BJ (cell line): ENCODE measurements at regions not wholly inside any gene's neighbourhood (a gene's known extent, or its start where the extent isn't known, plus 50 kb on each side); places are given as distances from the start of the nearest gene placed in this dataset.

Experiments
- CTCF ChIA-PET: fragments of 350-600 bp; formaldehyde crosslinking; extraction: SDS; loops from one replicate; lab custom pipeline; 2021; ENCODE audit warnings: antibody characterized with exemption, inconsistent platforms; lab: Yijun Ruan, JAX
- POLR2A ChIA-PET: fragments of 300-600 bp; sonication (Branson Sonifier 250); formaldehyde crosslinking; extraction: SDS; loops from one replicate; lab custom pipeline; 2021; ENCODE audit warnings: antibody characterized with exemption; lab: Charles Lee
- DNase-seq: peaks from one replicate; pipeline ENCODE4 v3.0.0-alpha.2; 2011; ENCODE audit warnings: low read depth
- H3K27me3 ChIP-seq: 2 replicates; pipeline ENCODE4 v1.6.0; 2011; ENCODE audit warnings: low read length; ENCODE audit not compliant: control insufficient read depth, insufficient read depth
- H3K36me3 ChIP-seq: 2 replicates; pipeline ENCODE4 v1.5.1; 2011; ENCODE audit warnings: low read length; ENCODE audit not compliant: control insufficient read depth, insufficient read depth
- H3K4me3 ChIP-seq: 2 replicates; pipeline ENCODE4 v1.5.1; 2011; ENCODE audit warnings: low read depth, mild to moderate bottlenecking, control low read depth, low read length
- TF ChIP-seq, protein P1 (sequence below): IDR thresholded peaks from 2 replicates; pipeline ENCODE4 v1.5.1; 2011; ENCODE audit warnings: low read depth, mild to moderate bottlenecking, control low read depth, inconsistent platforms, low read length, moderate library complexity; ENCODE audit not compliant: insufficient read depth

DNA sequence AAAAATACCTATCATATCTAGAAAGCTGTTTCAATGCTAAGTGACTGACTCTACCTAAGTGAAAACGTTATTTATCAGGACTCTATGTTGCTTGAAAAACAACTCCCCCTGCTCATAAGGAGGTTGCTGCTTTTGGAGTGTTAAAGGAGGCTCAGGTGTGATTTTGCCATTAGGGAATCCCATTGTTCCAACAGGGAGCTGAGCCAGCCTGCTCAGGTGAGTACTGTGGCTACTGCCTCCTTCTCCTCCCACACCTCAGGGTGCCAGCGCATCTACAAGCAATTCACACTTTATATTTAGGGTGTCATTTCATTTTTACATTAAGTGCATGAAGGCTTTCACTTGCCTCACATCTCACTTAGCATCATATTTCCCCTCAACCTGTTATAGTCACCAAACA is 84.7 kb downstream of the SEM1 start:
- CTCF ChIA-PET = no interaction called here

DNA sequence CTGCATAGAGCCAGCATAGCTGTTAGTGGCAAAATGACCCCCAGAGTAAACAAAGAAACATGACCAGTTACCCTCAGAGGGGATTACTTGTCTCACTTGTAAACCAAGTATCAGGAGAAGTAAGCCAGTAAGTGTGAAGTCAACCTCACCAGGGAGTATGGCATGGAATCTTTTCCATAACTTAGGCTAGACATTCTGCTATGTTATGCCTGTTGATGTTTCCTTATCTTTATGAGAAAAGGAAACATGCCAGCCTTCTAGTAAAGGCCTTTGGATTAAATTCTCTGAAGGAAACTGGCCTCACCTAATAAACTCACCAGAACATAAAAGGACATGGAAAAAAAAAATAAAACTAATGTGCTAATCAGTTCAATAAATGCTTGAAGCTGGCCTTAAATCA is 87.7 kb downstream of the SEM1 start:
- CTCF ChIA-PET = no interaction called here
- H3K4me3 ChIP-seq = no peak overlapping the region
- TF ChIP-seq, protein P1, sequence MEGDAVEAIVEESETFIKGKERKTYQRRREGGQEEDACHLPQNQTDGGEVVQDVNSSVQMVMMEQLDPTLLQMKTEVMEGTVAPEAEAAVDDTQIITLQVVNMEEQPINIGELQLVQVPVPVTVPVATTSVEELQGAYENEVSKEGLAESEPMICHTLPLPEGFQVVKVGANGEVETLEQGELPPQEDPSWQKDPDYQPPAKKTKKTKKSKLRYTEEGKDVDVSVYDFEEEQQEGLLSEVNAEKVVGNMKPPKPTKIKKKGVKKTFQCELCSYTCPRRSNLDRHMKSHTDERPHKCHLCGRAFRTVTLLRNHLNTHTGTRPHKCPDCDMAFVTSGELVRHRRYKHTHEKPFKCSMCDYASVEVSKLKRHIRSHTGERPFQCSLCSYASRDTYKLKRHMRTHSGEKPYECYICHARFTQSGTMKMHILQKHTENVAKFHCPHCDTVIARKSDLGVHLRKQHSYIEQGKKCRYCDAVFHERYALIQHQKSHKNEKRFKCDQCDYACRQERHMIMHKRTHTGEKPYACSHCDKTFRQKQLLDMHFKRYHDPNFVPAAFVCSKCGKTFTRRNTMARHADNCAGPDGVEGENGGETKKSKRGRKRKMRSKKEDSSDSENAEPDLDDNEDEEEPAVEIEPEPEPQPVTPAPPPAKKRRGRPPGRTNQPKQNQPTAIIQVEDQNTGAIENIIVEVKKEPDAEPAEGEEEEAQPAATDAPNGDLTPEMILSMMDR = no peak
- DNase-seq = no peak
- H3K27me3 ChIP-seq = no peaks in the 10 kb centered on the region
- POLR2A ChIA-PET = no interaction called here
- H3K36me3 ChIP-seq = no peaks in the 10 kb centered on the region

More for the DNA sequence above, 84.7 kb downstream of the SEM1 start:
- no peak overlapping the region for H3K4me3 ChIP-seq
- H3K27me3 ChIP-seq = no peaks in the 10 kb centered on the region
- POLR2A ChIA-PET = no interaction called here
- no peak for DNase-seq
- TF ChIP-seq, protein P1 = no peak
- no peaks in the 10 kb centered on the region for H3K36me3 ChIP-seq

DNA sequence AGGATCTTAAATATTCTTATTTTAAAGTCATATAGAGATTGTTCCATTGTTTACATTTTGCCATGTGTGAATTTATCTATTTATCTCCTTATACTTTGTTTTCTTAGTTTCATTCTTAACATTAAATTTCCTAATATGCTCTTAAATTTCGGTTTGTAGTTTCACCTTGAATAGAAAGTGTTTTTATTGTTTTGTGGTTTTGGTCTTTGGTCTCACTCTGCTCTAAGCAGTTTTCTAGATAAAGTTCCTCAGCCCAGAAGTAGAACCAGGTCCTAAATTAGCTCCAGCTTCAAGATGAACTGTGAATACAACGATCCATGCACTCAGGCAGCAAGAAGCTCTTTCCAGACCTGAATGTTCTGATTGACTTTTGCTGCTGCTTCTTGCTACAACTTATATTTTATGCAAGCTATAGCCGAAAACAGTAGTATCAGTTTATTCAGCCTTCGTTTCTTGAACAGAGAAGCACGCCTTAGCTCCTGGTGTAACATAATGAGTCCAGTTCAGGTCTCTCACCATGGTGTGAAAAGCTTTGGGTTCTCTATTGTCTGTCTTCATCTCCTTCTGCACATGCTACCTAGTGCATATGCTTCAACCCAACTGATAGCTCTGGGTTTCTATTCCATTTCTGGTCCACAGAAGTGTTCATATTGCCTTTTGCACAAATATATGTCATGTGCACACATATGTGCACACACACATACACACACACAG is 95.3 kb downstream of the SEM1 start:
- TF ChIP-seq, protein P1 = no peak
- Histone ChIP-seq H3K27me3 (no peaks in the 10 kb centered on the region), H3K36me3 (no peaks in the 10 kb centered on the region), H3K4me3 (no peak overlapping the region)
- no peak for DNase-seq
- CTCF ChIA-PET = no interaction called here
- POLR2A ChIA-PET = no interaction called here

DNA sequence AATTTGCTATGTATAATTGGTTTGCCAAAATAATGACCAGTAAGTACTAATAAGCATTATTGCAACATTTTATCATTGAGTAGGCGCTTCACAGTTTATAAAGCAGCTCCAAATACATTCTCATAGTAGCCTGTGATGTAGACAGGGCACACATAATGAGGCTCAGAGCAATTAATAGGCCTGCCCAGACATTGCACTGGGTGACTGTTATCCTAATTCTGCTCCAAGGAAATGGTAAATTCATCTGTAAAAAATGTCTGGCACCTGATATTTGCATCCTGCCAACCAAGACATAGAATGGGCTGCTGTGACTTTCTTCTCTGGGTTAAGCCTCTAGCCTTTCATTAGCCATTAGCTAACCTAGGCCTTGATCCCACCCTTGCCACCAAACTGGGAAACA is 97.6 kb downstream of the SEM1 start:
- Histone ChIP-seq H3K4me3 (no peak overlapping the region), H3K27me3 (no peaks in the 10 kb centered on the region), H3K36me3 (no peaks in the 10 kb centered on the region)
- TF ChIP-seq, protein P1 = no peak
- DNase-seq = no peak
- CTCF ChIA-PET = no interaction called here
- POLR2A ChIA-PET = no interaction called here

DNA sequence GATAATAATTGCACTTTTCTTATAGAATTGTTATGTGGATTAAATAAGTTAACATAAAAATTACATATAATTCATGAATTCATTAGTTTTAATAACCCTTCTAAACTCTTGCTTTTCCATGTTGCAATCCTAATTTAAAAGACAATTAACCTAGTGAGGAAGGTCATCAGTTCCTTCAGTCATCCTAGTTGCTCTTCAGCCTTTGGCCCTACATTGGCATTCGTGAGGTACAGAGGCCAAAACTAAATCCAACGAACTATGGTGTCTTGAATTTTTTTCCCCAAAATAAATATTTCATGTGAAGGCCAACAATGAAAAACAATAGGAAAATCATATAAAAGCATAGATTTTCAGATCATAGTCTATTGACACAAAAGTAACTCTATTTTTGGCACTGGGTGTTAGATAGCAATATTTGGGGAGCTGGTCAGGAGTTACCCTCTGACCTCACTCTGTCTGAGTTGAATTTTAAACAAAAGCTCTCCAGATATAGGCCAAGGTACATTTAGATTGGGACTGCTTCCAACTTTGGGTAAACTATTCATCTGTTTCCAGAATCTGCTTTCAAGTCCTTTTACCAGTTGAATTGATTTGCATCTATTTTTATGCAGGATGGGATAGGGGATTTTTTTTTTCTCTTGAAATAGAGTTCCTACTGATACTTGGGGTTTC is 104.5 kb downstream of the SEM1 start:
- Histone ChIP-seq H3K4me3 (no peak overlapping the region), H3K36me3 (no peaks in the 10 kb centered on the region), H3K27me3 (no peaks in the 10 kb centered on the region)
- ChIA-PET POLR2A (no interaction called here), CTCF (interaction anchor here (0.7 to 1.0 kb wide), 2 partner anchors 10 to 318 kb away, joined by 3 read pairs; no protein-coding TSS in a partner anchor)
- DNase-seq = no peak
- TF ChIP-seq, protein P1 = no peak
